Stimulated activated CD8-positive, alpha-beta memory T cell treated with anti-CD3 and anti-CD28 coated beads, Interleukin-2, amount 100 ng/mL, for 1 hour (primary cell): ENCODE measurements at regions not wholly inside any gene's neighbourhood (a gene's known extent, or its start where the extent isn't known, plus 50 kb on each side); places are given as distances from the start of the nearest gene placed in this dataset.
"Not testable (repeated sequence)": the region's sequence is repeated elsewhere in the genome, so short reads cannot be mapped to it uniquely, and the experiment has no call there.

Experiments used
- DNase-seq, 2 donors: peaks; one replicate each; pipeline ENCODE4 v3.0.0-alpha.2; 2020; ENCODE audit warnings: low read depth in 2 of 2

- no peak for DNase-seq
Observed at GRCh38 chr16:85202631-85203461, 90.6 kb upstream of the CIBAR2 start.

GRCh38 chr16:85203462-85203813 is 91.2 kb upstream of the CIBAR2 start:
- DNase-seq = no peak

- no peak for DNase-seq
Observed at GRCh38 chr16:85204242-85205010, 92.2 kb upstream of the CIBAR2 start.

- DNase-seq = not testable (repeated sequence)
Observed at GRCh38 chr16:85205257-85205656, 93.0 kb upstream of the CIBAR2 start.

GRCh38 chr16:85205747-85206471 is 93.6 kb upstream of the CIBAR2 start:
- no peak for DNase-seq

GRCh38 chr16:85206472-85207356 is 94.4 kb upstream of the CIBAR2 start:
- no peak for DNase-seq

- DNase-seq = no peak
Observed at GRCh38 chr16:85207357-85207921, 95.2 kb upstream of the CIBAR2 start.

- no peak for DNase-seq
Observed at GRCh38 chr16:85208181-85208580, 95.9 kb upstream of the CIBAR2 start.

- DNase-seq = no peak
Observed at GRCh38 chr16:85208643-85209520, 96.6 kb upstream of the CIBAR2 start.

- DNase-seq = no peak
Observed at GRCh38 chr16:85209526-85210121, 97.4 kb upstream of the CIBAR2 start.

GRCh38 chr16:85210423-85211169 is 98.3 kb upstream of the CIBAR2 start:
- DNase-seq = no peak

- no peak for DNase-seq
Observed at GRCh38 chr16:85211271-85211801, 99.1 kb upstream of the CIBAR2 start.

- DNase-seq = no peak
Observed at GRCh38 chr16:85213926-85214675, 101.8 kb upstream of the CIBAR2 start.

- DNase-seq = no peak
Observed at GRCh38 chr16:85215478-85216118, 103.3 kb upstream of the CIBAR2 start.

GRCh38 chr16:85216522-85217375 is 104.5 kb upstream of the CIBAR2 start:
- DNase-seq = no peak

- DNase-seq = no peak
Observed at GRCh38 chr16:85220125-85220839, 108.0 kb upstream of the CIBAR2 start.
